ENCODE measurements at regions not wholly inside any gene's neighbourhood (a gene's known extent, or its start where the extent isn't known, plus 50 kb on each side); places are given as distances from the start of the nearest gene placed in this dataset.

- TF ChIP-seq, protein P1, sequence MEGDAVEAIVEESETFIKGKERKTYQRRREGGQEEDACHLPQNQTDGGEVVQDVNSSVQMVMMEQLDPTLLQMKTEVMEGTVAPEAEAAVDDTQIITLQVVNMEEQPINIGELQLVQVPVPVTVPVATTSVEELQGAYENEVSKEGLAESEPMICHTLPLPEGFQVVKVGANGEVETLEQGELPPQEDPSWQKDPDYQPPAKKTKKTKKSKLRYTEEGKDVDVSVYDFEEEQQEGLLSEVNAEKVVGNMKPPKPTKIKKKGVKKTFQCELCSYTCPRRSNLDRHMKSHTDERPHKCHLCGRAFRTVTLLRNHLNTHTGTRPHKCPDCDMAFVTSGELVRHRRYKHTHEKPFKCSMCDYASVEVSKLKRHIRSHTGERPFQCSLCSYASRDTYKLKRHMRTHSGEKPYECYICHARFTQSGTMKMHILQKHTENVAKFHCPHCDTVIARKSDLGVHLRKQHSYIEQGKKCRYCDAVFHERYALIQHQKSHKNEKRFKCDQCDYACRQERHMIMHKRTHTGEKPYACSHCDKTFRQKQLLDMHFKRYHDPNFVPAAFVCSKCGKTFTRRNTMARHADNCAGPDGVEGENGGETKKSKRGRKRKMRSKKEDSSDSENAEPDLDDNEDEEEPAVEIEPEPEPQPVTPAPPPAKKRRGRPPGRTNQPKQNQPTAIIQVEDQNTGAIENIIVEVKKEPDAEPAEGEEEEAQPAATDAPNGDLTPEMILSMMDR (conservative IDR thresholded peaks at IDR 0.05; ENCODE audit: low read depth, low read length): no peak
- TF ChIP-seq RAD21 (IDR thresholded peaks at IDR 0.05; ENCODE audit: low read length): no peak
These were observed 350.4 kb downstream of the CDH10 start for GRCh38 chr5:24294333-24294732.

Data from IMR-90 (cell line).